GM21526 (cell line): ENCODE measurements at regions not wholly inside any gene's neighbourhood (a gene's known extent, or its start where the extent isn't known, plus 50 kb on each side); places are given as distances from the start of the nearest gene placed in this dataset.
A peak's percentile ranks its signal among the peaks of the same experiment; 100 is the strongest.
"Not testable (repeated sequence)": the region's sequence is repeated elsewhere in the genome, so short reads cannot be mapped to it uniquely, and the experiment has no call there.

ENCODE experiments used
- ATAC-seq: cut with Tn5 transposase; IDR thresholded peaks from one replicate; pipeline ENCODE4 v1.9.1; 2021; ENCODE audit warnings: moderate library complexity; ENCODE audit not compliant: unreplicated experiment, low FRiP score

DNA sequence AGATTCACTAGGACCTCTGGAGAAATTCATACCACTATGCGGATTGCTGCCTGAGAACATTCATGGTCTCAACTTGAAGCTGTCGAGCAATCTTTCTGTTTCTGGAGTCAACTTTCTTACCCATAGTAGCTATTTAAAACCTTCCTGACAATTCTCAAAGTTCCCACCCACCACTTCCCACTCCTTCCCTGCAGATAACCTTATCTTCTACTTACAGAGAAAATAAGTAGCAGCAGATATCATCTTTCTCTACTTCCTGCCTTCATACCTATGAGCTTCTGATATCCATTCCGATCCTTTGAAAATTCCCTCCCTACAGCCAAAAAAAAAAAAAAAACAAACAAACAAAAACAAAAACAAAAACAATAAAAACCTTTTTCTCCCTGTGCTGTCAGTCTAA is 81.2 kb upstream of the CYRIA start:
- ATAC-seq = no peak

- ATAC-seq = no peak
Measured at GRCh38 chr2:16746329-16746728, 80.7 kb upstream of the CYRIA start.

DNA sequence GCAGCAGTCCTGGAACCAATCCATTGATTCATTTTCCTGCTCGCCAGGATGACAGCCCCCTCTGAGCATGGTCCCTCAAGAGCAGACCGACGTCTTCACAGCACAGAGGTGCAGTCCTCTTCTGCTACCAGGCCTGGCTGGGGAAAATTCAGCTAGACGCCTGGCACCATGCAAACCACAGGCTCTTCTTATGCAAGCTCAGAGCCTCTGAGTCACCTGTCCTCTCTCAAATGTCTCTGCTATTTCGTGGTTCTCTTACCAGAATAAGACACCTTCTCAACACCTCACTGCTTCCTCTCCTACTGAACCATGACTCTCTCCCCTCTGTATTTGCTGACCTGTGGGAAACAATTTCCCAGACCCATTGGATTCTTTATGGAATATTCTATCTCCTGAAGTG is 79.8 kb upstream of the CYRIA start:
- ATAC-seq = no peak

DNA sequence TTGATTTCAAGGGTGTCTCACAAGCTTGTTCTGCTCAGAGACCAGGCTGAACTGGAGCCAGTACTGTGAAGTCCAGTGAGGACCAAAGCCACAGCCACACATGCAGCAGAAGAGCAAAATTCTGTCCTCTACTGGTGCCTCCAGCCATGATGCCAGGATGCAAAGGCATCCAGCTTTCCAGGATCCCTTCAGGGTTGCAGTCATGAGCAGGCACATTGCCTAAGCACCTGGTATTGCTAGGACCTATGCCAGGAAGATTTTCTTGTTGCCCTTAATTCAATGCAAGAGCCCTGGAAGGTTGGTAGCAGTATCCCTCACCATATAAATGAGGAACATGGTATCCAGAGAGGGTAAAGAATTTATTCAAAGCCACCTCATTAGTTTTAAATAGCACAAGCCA is 78.9 kb upstream of the CYRIA start:
- ATAC-seq = no peak

DNA sequence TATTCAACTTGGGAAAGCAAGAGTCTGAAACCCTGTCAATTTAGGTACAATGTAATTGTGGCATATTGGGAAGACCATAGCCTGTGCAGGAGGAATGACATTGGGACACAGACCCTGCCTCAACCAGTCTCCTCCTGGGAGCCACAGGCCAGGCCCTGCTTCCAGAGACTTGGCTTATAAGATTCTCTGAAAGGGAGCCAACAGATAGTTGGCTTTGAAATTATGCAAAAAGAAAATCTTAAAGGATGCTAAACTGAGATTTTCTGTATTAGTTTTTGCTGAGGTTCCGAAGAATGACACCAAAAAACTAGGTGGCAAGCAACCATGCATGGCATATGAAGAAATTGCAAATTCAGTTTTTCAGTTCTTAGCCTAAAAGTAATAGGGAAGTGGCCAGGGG is 76.4 kb upstream of the CYRIA start:
- ATAC-seq = no peak

DNA sequence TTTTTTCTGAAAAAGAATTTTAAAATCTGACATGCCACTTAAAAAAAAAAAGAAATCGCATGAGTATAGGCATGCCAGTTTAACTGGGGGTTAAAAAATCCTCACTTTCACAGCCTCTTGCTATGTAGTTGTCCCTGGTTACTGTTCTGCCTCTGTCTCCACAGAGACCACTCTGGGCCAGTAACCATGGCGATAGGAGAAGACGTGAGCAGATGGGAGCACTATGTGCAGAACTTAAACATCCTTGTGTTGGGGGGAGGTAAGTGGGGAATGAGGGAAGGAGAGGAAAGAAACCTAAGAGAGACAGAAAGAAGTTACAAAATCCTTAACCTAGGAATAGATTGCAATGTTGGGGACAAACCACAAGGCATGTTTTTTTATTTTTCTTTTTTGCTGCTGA is 75.9 kb upstream of the CYRIA start:
- no peak for ATAC-seq

DNA sequence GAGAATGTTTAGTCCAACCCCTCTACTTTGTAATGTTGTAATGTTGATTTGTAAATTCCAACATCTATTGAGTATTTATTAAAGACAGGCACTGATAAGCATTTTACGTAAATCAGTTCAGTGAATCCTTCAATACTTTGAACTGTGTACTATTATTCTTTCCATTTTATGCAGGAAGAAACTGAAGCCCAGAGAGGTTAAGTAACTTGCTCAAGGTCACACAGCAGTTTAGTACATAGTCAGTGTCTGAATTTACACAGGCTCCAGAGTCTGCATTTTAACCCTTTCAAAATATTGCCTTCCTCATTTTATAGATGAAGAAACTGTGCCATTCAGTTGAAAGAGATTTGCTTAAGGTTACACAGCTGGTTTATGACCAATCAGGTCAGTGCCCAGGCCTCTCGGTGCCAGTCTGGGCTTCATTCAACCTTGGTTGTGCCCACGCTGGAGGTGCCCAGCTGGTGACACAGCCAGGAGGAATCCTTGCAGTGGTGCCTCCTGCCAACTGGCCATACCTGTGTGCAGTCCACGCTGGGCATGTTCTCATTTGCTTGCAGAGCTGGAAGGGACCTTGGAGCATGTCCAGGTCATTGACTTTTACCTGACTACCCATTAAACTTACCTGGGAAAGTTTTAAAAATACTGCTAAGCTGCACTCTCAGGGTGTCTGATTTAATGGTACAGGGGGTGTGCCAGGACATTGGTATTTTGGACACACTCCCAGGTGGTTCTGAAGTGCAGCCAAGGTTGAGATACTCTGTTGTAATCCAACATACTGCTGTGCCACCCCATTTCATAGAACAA is 74.3 kb upstream of the CYRIA start:
- ATAC-seq = no peak

- no peak for ATAC-seq
Measured at GRCh38 chr2:16738361-16739225, 73.0 kb upstream of the CYRIA start.

DNA sequence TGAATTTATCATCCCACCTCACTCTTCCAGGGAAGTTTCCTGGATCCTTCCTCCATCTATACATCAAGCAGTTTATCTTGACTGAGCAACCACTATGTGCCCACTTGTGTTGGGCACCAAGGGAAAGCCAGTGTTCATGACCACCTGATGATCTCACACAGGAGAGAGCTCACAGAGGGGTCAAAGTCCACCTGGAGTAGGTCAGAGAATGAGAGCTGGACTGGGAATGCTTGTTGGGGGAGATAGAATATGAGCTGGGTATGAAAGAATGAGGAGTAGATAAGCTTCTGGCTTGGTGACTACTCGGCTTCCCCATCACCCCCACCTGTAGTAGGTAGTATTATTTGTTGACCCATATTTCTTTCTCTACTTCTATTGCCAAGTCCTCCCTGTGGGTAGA is 72.2 kb upstream of the CYRIA start:
- no peak for ATAC-seq

DNA sequence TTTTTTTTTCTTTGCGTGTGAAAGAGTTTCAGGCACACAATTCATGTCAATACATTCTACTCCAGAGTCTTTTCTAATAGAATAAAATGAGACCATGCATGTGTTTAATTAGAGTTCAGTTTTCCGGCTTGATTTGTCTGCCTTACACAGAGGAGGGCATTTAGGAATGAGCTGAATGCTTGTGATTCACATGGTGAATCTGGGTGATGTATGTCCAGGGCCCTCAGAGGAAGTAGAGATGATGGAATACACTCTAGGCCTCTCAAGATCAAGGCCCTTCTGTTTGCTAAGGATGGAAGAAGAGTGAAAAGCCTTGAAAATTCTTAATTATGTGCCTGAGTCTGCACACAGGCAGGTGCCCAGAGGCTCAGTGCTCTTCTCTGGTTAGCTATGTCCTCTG is 71.0 kb upstream of the CYRIA start:
- ATAC-seq = no peak

DNA sequence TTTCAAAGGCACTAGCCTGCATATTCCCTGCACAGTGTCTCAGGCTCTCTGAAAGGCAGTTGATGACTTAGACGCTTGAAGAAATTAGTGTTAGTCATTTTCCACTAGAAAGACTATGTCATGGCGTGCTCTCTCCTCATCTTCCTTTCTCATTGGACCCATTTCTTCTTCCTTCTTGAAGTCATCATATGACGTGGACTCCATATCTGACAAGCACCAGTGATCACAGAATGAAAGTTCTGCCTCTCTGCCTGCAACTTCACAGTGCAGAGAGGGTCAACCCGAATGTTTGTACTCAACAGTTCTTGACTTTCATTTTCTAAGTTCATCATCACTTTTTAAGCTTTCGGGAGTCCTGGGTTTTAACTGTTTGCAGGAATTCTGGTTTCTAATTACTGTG is 63.7 kb upstream of the CYRIA start:
- ATAC-seq = peak; percentile 63

DNA sequence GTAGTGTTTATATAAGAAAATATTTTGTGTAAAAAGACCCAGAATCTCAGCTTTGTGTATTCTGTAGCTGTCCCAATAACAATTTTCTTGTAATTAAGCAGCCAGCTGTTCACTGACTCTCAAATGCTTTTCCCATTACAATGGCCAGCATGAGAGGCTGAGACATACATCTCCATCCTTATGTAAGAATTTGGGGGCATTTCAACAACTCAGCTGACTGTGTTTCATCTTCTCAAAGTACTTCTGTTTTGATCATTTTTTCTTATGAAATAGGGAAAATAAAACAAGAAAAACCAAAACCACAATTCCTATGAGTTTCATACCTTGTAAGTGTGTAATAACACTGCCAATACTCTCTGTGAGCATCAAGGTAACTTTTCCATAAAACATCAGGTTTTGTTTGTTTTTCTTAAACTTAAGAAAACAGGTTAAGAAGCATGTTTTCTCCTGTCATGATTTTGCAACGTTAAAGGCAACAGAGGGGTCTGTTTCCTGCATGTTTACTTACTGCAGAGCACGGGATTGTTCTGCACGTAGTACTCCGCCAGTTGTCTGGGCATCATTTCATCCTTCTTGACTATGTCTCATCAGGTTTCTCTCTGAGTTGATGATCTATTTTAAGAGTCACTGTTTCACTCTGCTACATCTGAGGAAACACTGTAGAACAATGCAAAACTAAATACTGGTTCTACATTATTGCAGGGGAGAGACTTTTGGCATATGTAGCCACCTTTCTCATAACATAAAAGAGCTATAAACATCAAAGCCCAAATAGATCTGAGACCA is 62.9 kb upstream of the CYRIA start:
- peak; percentile 85 for ATAC-seq

- ATAC-seq = not testable (repeated sequence)
Measured at GRCh38 chr2:16727849-16728248, 62.2 kb upstream of the CYRIA start.

- no peak for ATAC-seq
Measured at GRCh38 chr2:16727256-16727655, 61.6 kb upstream of the CYRIA start.

GRCh38 chr2:16726577-16726976 is 60.9 kb upstream of the CYRIA start:
- ATAC-seq = no peak

- no peak for ATAC-seq
Measured at GRCh38 chr2:16726147-16726546, 60.5 kb upstream of the CYRIA start.

GRCh38 chr2:16725549-16725948 is 59.9 kb upstream of the CYRIA start:
- ATAC-seq = no peak

GRCh38 chr2:16722677-16723076 is 57.0 kb upstream of the CYRIA start:
- no peak for ATAC-seq

DNA sequence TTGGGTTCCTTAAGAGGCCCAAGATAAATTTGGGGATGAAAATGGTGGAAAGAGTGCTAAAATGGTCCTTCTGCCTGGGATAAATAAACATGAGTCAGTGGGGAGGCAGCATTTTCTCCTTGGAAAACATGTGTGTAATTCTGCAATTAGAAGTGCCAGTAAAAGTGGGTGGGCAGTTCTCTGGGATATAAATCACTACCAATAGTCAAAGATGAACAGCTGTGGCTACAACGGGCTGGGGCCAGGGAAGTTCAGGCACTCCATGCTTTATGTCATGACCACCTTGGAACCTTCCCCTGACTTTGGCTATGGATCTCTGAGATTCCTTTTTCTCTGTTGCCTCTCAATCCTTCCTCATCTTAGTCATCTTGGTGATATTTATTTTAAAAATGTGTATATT is 56.5 kb upstream of the CYRIA start:
- no peak for ATAC-seq

DNA sequence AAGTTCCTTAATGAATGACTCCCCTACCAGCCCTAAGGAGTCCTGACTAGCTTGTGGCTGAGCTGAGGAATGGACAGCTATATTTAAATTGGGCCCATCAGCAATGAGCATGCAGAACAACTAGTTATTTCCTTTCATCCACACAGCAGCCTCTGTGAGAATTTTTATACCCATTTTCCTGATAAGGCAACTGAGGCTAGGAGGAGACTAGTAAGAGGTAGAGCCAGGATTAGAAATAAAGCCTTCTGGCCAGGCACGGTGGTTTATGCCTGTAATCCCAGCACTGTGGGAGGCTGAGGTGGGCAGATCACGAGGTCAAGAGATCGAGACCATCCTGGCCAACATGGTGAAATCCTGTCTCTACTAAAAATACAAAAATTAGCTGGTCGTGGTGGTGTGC is 55.9 kb upstream of the CYRIA start:
- not testable (repeated sequence) for ATAC-seq

GRCh38 chr2:16720737-16721136 is 55.1 kb upstream of the CYRIA start:
- not testable (repeated sequence) for ATAC-seq
